Activated CD8-positive, alpha-beta memory T cell treated with anti-CD3 and anti-CD28 coated beads, Interleukin-2, amount 10 ng/mL, durations not matched to agents 7 days and 5 days (primary cell): ENCODE measurements at regions not wholly inside any gene's neighbourhood (a gene's known extent, or its start where the extent isn't known, plus 50 kb on each side); places are given as distances from the start of the nearest gene placed in this dataset.
"Not testable (repeated sequence)": the region's sequence is repeated elsewhere in the genome, so short reads cannot be mapped to it uniquely, and the experiment has no call there.

Experiments used
- ATAC-seq: fragments of 150-1000 bp; cut with Tn5 transposase; one replicate; pipeline ENCODE4 v1.10.0; 2021; ENCODE audit warnings: moderate library complexity
- CTCF ChIA-PET: fragments of 350-600 bp; sonication (Branson Sonifier 250); formaldehyde crosslinking; loops from one replicate; lab custom pipeline; 2021; ENCODE audit warnings: antibody characterized with exemption; lab: Charles Lee
- DNase-seq: peaks from one replicate; pipeline ENCODE4 v3.0.0-alpha.2; 2020
- H3K27ac Mint-ChIP-seq: one replicate; pipeline ENCODE4 v1.8.0; 2021; ENCODE audit warnings: mild to moderate bottlenecking, mixed read lengths
- H3K27me3 Mint-ChIP-seq: one replicate; pipeline ENCODE4 v1.8.0; 2021; ENCODE audit warnings: mixed read lengths
- H3K36me3 Mint-ChIP-seq: one replicate; pipeline ENCODE4 v1.8.0; 2021; ENCODE audit warnings: mild to moderate bottlenecking, mixed read lengths
- H3K4me1 Mint-ChIP-seq: one replicate; pipeline ENCODE4 v1.8.0; 2021; ENCODE audit warnings: mixed read lengths
- H3K4me3 Mint-ChIP-seq: one replicate; pipeline ENCODE4 v1.8.0; 2021; ENCODE audit warnings: mild to moderate bottlenecking, moderate library complexity, mixed read lengths
- H3K9me3 Mint-ChIP-seq: one replicate; pipeline ENCODE4 v1.8.0; 2022; ENCODE audit warnings: low read depth, mixed read lengths

GRCh38 chr3:107450254-107450893 lies 72.4 kb upstream of the BBX start:
- CTCF ChIA-PET = interaction anchor here (1.3 kb wide), 1 partner anchor 104 kb away, joined by 3 read pairs; no protein-coding TSS in a partner anchor
- Mint-ChIP-seq H3K4me1 (peaks cover under 1% of the 10 kb centered on the region), H3K36me3 (no peaks in the 10 kb centered on the region), H3K4me3 (no peak overlapping the region), H3K9me3 (no peaks in the 10 kb centered on the region), H3K27me3 (peaks cover 5% of the 10 kb centered on the region), H3K27ac (no peak overlapping the region)
- no peak for DNase-seq
- ATAC-seq = no peak

- H3K27ac Mint-ChIP-seq = no peak overlapping the region
- no peak for DNase-seq
- H3K4me3 Mint-ChIP-seq = no peak overlapping the region
- no peaks in the 10 kb centered on the region for H3K36me3 Mint-ChIP-seq
- no peaks in the 10 kb centered on the region for H3K9me3 Mint-ChIP-seq
- H3K4me1 Mint-ChIP-seq = peaks cover 3% of the 10 kb centered on the region
- H3K27me3 Mint-ChIP-seq = peaks cover 5% of the 10 kb centered on the region
- no peak for ATAC-seq
- CTCF ChIA-PET = interaction anchor here (1.1 to 1.2 kb wide), 2 partner anchors 21 to 23 kb away, joined by 3 to 4 read pairs; no protein-coding TSS in a partner anchor
Observed at GRCh38 chr3:107452436-107452835, 70.3 kb upstream of the BBX start.

- Mint-ChIP-seq H3K4me3 (no peak overlapping the region), H3K27ac (no peak overlapping the region), H3K27me3 (peaks cover 3% of the 10 kb centered on the region), H3K36me3 (no peaks in the 10 kb centered on the region), H3K4me1 (peaks cover 3% of the 10 kb centered on the region), H3K9me3 (no peaks in the 10 kb centered on the region)
- CTCF ChIA-PET = interaction anchor here (1.0 to 1.1 kb wide), 3 partner anchors 24 to 182 kb away, joined by 3 to 4 read pairs (median 3); no protein-coding TSS in a partner anchor
- no peak for ATAC-seq
- no peak for DNase-seq
Observed at GRCh38 chr3:107453504-107453903, 69.3 kb upstream of the BBX start.

GRCh38 chr3:107455621-107456020 lies 67.1 kb upstream of the BBX start:
- no peak overlapping the region for H3K27ac Mint-ChIP-seq
- DNase-seq (no peak), ATAC-seq (no peak)
- H3K27me3 Mint-ChIP-seq = no peaks in the 10 kb centered on the region
- no peak overlapping the region for H3K4me3 Mint-ChIP-seq
- H3K4me1 Mint-ChIP-seq = peaks cover 3% of the 10 kb centered on the region
- CTCF ChIA-PET = no interaction called here
- H3K36me3 Mint-ChIP-seq = no peaks in the 10 kb centered on the region
- no peaks in the 10 kb centered on the region for H3K9me3 Mint-ChIP-seq

GRCh38 chr3:107456501-107456900 lies 66.3 kb upstream of the BBX start:
- no peak for DNase-seq
- no peak overlapping the region for H3K27ac Mint-ChIP-seq
- ATAC-seq = no peak
- no peak overlapping the region for H3K4me3 Mint-ChIP-seq
- CTCF ChIA-PET = no interaction called here
- H3K27me3 Mint-ChIP-seq = no peaks in the 10 kb centered on the region
- H3K4me1 Mint-ChIP-seq = peaks cover 3% of the 10 kb centered on the region
- no peaks in the 10 kb centered on the region for H3K9me3 Mint-ChIP-seq
- H3K36me3 Mint-ChIP-seq = no peaks in the 10 kb centered on the region

GRCh38 chr3:107458871-107459270 lies 63.9 kb upstream of the BBX start:
- Mint-ChIP-seq H3K27me3 (no peaks in the 10 kb centered on the region), H3K4me3 (no peak overlapping the region), H3K36me3 (no peaks in the 10 kb centered on the region), H3K9me3 (no peaks in the 10 kb centered on the region), H3K27ac (no peak overlapping the region), H3K4me1 (peaks cover 3% of the 10 kb centered on the region)
- ATAC-seq (no peak), DNase-seq (no peak)
- CTCF ChIA-PET = no interaction called here

GRCh38 chr3:107461721-107462120 lies 61.0 kb upstream of the BBX start:
- Mint-ChIP-seq H3K4me1 (peaks cover 6% of the 10 kb centered on the region), H3K9me3 (no peaks in the 10 kb centered on the region), H3K27me3 (no peaks in the 10 kb centered on the region), H3K36me3 (no peaks in the 10 kb centered on the region), H3K4me3 (no peak overlapping the region), H3K27ac (no peak overlapping the region)
- DNase-seq (no peak), ATAC-seq (no peak)
- CTCF ChIA-PET = interaction anchor here (1.2 kb wide), 1 partner anchor 31 kb away, joined by 3 read pairs; no protein-coding TSS in a partner anchor

- Mint-ChIP-seq H3K4me1 (peaks cover 6% of the 10 kb centered on the region), H3K4me3 (no peak overlapping the region), H3K36me3 (no peaks in the 10 kb centered on the region)
Observed at GRCh38 chr3:107464037-107464436, 58.7 kb upstream of the BBX start.

GRCh38 chr3:107465064-107465631 lies 57.6 kb upstream of the BBX start:
- no peak overlapping the region for H3K27ac Mint-ChIP-seq
- ATAC-seq = no peak
- peaks cover 3% of the 10 kb centered on the region for H3K27me3 Mint-ChIP-seq
- no peaks in the 10 kb centered on the region for H3K36me3 Mint-ChIP-seq
- no peak overlapping the region for H3K4me3 Mint-ChIP-seq
- peaks cover 6% of the 10 kb centered on the region for H3K4me1 Mint-ChIP-seq
- CTCF ChIA-PET = no interaction called here
- no peaks in the 10 kb centered on the region for H3K9me3 Mint-ChIP-seq
- no peak for DNase-seq

More at GRCh38 chr3:107464037-107464436, 58.7 kb upstream of the BBX start:
- DNase-seq = no peak
- Mint-ChIP-seq H3K27me3 (no peaks in the 10 kb centered on the region), H3K9me3 (no peaks in the 10 kb centered on the region), H3K27ac (no peak overlapping the region)
- CTCF ChIA-PET = no interaction called here
- no peak for ATAC-seq

GRCh38 chr3:107468782-107469181 lies 54.0 kb upstream of the BBX start:
- H3K27ac Mint-ChIP-seq = no peak overlapping the region
- H3K27me3 Mint-ChIP-seq = peaks cover 22% of the 10 kb centered on the region
- DNase-seq = no peak
- no peak overlapping the region for H3K4me3 Mint-ChIP-seq
- H3K9me3 Mint-ChIP-seq = no peaks in the 10 kb centered on the region
- CTCF ChIA-PET = interaction anchor here (1.1 kb wide), 1 partner anchor 12 kb away, joined by 3 read pairs; no protein-coding TSS in a partner anchor
- H3K36me3 Mint-ChIP-seq = peaks cover 1% of the 10 kb centered on the region
- no peak for ATAC-seq
- peaks cover 6% of the 10 kb centered on the region for H3K4me1 Mint-ChIP-seq

GRCh38 chr3:107470496-107470895 lies 52.3 kb upstream of the BBX start:
- not testable (repeated sequence) for H3K36me3 Mint-ChIP-seq, H3K4me3 Mint-ChIP-seq, ATAC-seq, DNase-seq, H3K27ac Mint-ChIP-seq, H3K4me1 Mint-ChIP-seq, H3K9me3 Mint-ChIP-seq
- H3K27me3 Mint-ChIP-seq = peaks cover 24% of the 10 kb centered on the region
- CTCF ChIA-PET = interaction anchor here (1.1 kb wide), 1 partner anchor 10 kb away, joined by 3 read pairs; no protein-coding TSS in a partner anchor
